Esophagus squamous epithelium (tissue), 5 donors: ENCODE measurements at regions not wholly inside any gene's neighbourhood (a gene's known extent, or its start where the extent isn't known, plus 50 kb on each side); places are given as distances from the start of the nearest gene placed in this dataset.

Experiments used
- DNase-seq: peaks from one replicate; lab custom pipeline; 2025; lab: John Stamatoyannopoulos, UW
- H3K27ac ChIP-seq, 4 donors: fragments of 200-600 bp; sonication (generic); one replicate each; pipeline ENCODE4 v1.5.1; 2016 to 2019; ENCODE audit warnings: mild to moderate bottlenecking in 1 of 4
- H3K27me3 ChIP-seq, 4 donors: fragments of 200-600 bp; sonication (generic); 1 replicate in 3 of 4; 2 replicates in 1 of 4; pipeline versions ENCODE4 v1.5.1 to v1.6.0; 2017 to 2021; ENCODE audit warnings: antibody characterized with exemption in 1 of 4
- H3K36me3 ChIP-seq, 3 donors: fragments of 200-600 bp; sonication (generic); one replicate each; pipeline ENCODE4 v1.5.1; 2016 to 2019
- H3K4me1 ChIP-seq, 3 donors: fragments of 200-600 bp; sonication (generic); one replicate each; pipeline ENCODE4 v1.5.1; 2017 to 2019
- H3K4me3 ChIP-seq, 4 donors: fragments of 200-600 bp; sonication (generic); 1 replicate in 3 of 4; 2 replicates in 1 of 4; pipeline ENCODE4 v1.5.1; 2016 to 2019; ENCODE audit warnings: mild to moderate bottlenecking in 2 of 4, moderate library complexity in 1 of 4
- H3K9me3 ChIP-seq, 3 donors: fragments of 200-600 bp; sonication (generic); one replicate each; pipeline ENCODE4 v1.5.1; 2016 to 2019
- POLR2A ChIP-seq, 4 donors: fragments of 450-650 bp; IDR thresholded peaks; one replicate each; pipeline ENCODE4 v1.6.1; 2017; ENCODE audit warnings: antibody characterized with exemption in 4 of 4, mild to moderate bottlenecking in 4 of 4, moderate library complexity in 3 of 4
- WGBS, 2 donors: methylation state at CpG; one replicate each; pipeline ENCODE4 v1.1.5; 2018; 5-methylcytosine and 5-hydroxymethylcytosine counted together
- intact Hi-C: fragments of 100-400 bp; cut with DNase I; formaldehyde crosslinking; loops from one replicate; pipeline ENCODE4 v1.15.0; 2022
- TF ChIP-seq, protein P1 (sequence below), 6 experiments: fragments of 450-650 bp in 4 of 6; fragments of 200-600 bp in 2 of 6; sonication (generic) in 2 of 6; IDR thresholded peaks; one replicate each; pipeline ENCODE4 v1.5.1; 2016 to 2019; ENCODE audit warnings: antibody characterized with exemption in 6 of 6, mild to moderate bottlenecking in 4 of 6, moderate library complexity in 4 of 6
- donor health status: DM: yes; HTN: yes; CAD: no.

DNA sequence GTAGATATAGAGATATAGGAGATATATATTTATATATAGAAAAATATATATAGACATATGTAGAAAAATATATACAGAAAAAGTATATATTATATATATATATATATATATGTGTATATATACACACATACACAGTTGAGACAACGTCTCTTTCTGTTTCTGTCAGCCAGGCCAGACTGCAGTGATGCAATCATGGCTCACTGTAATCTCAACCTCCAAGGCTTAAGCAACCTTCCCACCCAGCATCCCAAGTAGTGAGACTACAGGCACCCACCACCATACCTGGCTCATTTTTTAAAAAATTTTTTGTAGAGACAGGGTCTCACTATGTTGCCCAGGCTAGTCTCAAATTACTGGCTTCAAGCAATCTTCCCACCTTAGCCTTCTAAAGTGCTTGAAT is 426.3 kb downstream of the GPM6A start:
- Histone ChIP-seq H3K36me3 (no peaks in the 10 kb centered on the region), H3K4me1 (no peaks in the 10 kb centered on the region), H3K27me3 (no peaks in the 10 kb centered on the region), H3K9me3 (peaks cover 0 to 9% (median 0%) of the 10 kb centered on the region in 3 donors), H3K4me3 (no peak overlapping the region), H3K27ac (no peak overlapping the region)
- WGBS, 2 donors = 48 to 53% methylated on average over 1 of the region's 1 CpG
- DNase-seq = no peak
- TF ChIP-seq, protein P1, sequence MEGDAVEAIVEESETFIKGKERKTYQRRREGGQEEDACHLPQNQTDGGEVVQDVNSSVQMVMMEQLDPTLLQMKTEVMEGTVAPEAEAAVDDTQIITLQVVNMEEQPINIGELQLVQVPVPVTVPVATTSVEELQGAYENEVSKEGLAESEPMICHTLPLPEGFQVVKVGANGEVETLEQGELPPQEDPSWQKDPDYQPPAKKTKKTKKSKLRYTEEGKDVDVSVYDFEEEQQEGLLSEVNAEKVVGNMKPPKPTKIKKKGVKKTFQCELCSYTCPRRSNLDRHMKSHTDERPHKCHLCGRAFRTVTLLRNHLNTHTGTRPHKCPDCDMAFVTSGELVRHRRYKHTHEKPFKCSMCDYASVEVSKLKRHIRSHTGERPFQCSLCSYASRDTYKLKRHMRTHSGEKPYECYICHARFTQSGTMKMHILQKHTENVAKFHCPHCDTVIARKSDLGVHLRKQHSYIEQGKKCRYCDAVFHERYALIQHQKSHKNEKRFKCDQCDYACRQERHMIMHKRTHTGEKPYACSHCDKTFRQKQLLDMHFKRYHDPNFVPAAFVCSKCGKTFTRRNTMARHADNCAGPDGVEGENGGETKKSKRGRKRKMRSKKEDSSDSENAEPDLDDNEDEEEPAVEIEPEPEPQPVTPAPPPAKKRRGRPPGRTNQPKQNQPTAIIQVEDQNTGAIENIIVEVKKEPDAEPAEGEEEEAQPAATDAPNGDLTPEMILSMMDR (IDR thresholded peaks at IDR 0.05) = no peak
- TF ChIP-seq POLR2A (IDR thresholded peaks at IDR 0.05) = no peak
- intact Hi-C loops = no loop called here

DNA sequence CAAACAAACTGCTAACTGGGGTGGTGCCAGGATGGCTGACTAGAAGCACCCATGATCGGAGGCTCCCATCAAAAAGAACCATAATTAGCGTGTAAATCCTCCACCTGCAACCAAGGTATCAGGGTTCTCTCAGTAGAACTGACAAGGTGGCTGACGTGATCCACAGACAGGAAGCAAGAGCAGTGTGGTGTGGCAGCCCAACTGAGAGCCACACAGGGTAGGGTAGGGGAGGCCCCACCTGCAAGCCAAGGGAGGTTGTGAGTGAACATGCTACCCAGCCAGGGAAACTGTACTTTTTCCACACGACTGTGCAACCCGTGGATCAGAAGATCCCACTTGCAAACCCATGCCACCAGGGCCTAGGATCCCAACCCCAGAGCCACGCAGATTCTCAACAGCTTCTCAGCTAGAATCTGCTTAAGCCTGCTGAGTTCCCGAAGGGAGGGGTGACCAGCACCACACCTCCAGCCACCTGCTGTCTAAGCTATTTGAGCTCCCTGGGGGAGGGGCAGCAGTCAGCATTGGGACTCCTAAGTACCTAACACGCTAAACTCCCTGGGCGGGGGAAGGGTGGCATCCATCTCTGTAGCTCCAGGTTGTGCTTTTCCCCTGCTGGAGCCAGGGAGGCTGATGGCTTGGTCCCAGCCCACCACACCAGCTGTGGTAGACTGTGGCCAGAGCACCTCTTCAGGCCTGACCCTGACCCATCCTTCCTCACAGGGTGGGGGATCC is 425.1 kb downstream of the GPM6A start:
- intact Hi-C loops = no loop called here
- Histone ChIP-seq H3K27ac (no peak overlapping the region), H3K4me3 (no peak overlapping the region), H3K36me3 (no peaks in the 10 kb centered on the region), H3K9me3 (peaks cover 0 to 9% (median 0%) of the 10 kb centered on the region in 3 donors), H3K4me1 (no peaks in the 10 kb centered on the region), H3K27me3 (no peaks in the 10 kb centered on the region)
- TF ChIP-seq POLR2A (IDR thresholded peaks at IDR 0.05) = no peak
- TF ChIP-seq, protein P1 (IDR thresholded peaks at IDR 0.05) = no peak
- peak; percentile 2 for DNase-seq
- 70 to 71% methylated on average over 7 to 9 of the region's 9 CpGs for WGBS, 2 donors

DNA sequence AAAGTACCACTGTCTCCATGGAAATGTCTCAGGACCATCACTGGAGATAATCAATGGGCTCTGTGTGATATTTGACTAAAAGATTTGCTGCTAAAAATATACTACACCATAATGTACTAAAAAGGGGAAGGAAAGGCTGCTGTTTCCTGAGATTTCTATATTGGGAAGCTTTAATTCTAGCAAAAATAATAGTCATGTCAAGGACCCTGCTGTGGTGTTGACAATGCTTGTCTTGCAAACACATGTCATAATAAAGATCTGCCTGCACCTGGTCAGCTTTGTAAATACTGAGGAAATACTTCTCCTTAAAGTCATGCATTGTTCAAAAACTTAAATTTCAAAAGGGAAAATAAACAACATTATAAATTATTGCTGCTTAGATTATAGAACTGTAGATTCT is 417.9 kb downstream of the GPM6A start:
- Histone ChIP-seq H3K27me3 (no peaks in the 10 kb centered on the region), H3K27ac (no peak overlapping the region), H3K9me3 (peaks cover 0 to 2% (median 0%) of the 10 kb centered on the region in 3 donors), H3K36me3 (no peaks in the 10 kb centered on the region), H3K4me3 (no peak overlapping the region), H3K4me1 (no peaks in the 10 kb centered on the region)
- intact Hi-C loops = no loop called here
- no peak for TF ChIP-seq POLR2A (IDR thresholded peaks at IDR 0.05)
- TF ChIP-seq, protein P1 (IDR thresholded peaks at IDR 0.05) = no peak
- no peak for DNase-seq

DNA sequence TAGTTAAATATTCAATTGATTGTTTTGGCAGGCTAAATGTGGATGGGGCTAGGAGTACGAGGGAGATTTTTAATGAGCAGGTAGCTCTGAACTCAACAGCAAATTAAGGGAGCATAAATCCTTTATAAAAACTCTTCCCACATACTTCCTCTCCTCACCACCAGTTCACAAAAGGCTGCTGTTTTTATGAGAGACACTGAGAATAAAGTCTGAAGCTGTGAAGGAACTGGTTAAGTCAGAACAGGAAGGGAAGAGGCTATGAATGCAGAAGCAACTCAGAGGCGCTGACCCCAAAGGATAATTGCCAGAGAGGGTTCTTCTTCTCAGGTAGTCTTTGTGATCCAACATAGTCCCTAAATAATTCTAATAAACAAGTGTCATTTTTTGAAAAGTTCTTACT is 406.1 kb downstream of the GPM6A start:
- DNase-seq = no peak
- peaks cover 0 to 4% (median 0%) of the 10 kb centered on the region in 3 donors for H3K9me3 ChIP-seq
- WGBS, 2 donors = 19 to 36% methylated on average over 2 of the region's 2 CpGs
- intact Hi-C loops = no loop called here
- no peaks in the 10 kb centered on the region for H3K27me3 ChIP-seq
- TF ChIP-seq POLR2A (IDR thresholded peaks at IDR 0.05) = no peak
- TF ChIP-seq, protein P1 (IDR thresholded peaks at IDR 0.05) = no peak
- H3K27ac ChIP-seq = no peak overlapping the region
- H3K36me3 ChIP-seq = no peaks in the 10 kb centered on the region
- H3K4me1 ChIP-seq = no peaks in the 10 kb centered on the region
- H3K4me3 ChIP-seq = no peak overlapping the region

DNA sequence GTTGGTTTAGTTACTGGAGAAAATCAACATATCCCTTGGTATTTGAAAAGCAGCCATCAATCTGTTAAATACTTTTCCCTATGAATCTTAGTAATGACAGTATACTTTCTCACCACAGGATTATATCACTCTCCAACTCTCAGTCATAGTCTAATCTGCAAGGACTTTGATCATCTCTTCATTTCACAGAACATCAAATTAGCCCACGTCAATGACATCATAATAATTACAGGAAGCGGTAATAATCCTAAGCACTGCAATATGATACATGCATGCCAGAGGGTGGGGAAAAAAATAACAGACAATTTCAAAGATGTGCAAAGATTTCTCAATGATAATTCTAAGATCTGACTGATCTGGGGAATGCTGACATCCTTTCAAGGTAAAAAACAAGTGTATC is 404.1 kb downstream of the GPM6A start:
- Histone ChIP-seq H3K9me3 (no peaks in the 10 kb centered on the region), H3K27ac (no peak overlapping the region), H3K4me1 (no peaks in the 10 kb centered on the region), H3K36me3 (no peaks in the 10 kb centered on the region), H3K4me3 (no peak overlapping the region), H3K27me3 (no peaks in the 10 kb centered on the region)
- no peak for DNase-seq
- intact Hi-C loops = no loop called here
- 54 to 75% methylated on average over 2 of the region's 2 CpGs for WGBS, 2 donors
- TF ChIP-seq POLR2A (IDR thresholded peaks at IDR 0.05) = no peak
- TF ChIP-seq, protein P1 (IDR thresholded peaks at IDR 0.05) = no peak
